HepG2 (cell line): ENCODE measurements at regions not wholly inside any gene's neighbourhood (a gene's known extent, or its start where the extent isn't known, plus 50 kb on each side); places are given as distances from the start of the nearest gene placed in this dataset.

Source experiments
- KLF15 ChIP-seq: sonication (generic); formaldehyde crosslinking; IDR thresholded peaks from 2 replicates; pipeline ENCODE4 v1.8.1; 2023; ENCODE audit warnings: borderline replicate concordance, mild to moderate bottlenecking, inconsistent platforms, missing genetic modification reagents, mixed read lengths
- ZNF891 ChIP-seq: sonication (generic); formaldehyde crosslinking; IDR thresholded peaks from 2 replicates; pipeline ENCODE4 v1.5.0; 2020; ENCODE audit warnings: mild to moderate bottlenecking, missing genetic modification reagents
- TF ChIP-seq, protein P1 (sequence below): IDR thresholded peaks from 2 replicates; pipeline ENCODE4 v1.6.1; 2016; ENCODE audit warnings: mild to moderate bottlenecking
- TF ChIP-seq, protein P2 (sequence below): IDR thresholded peaks from 2 replicates; pipeline ENCODE4 v1.6.1; 2016; ENCODE audit warnings: control low read depth
- TF ChIP-seq, protein P3 (sequence below): sonication (generic); formaldehyde crosslinking; conservative IDR thresholded peaks from 2 replicates; pipeline ENCODE4 v1.4.0; 2020; ENCODE audit warnings: missing genetic modification reagents
- TF ChIP-seq, protein P4 (sequence below): sonication (generic); formaldehyde crosslinking; IDR thresholded peaks from 2 replicates; pipeline ENCODE4 v1.5.0; 2020; ENCODE audit warnings: missing genetic modification reagents, mild to moderate bottlenecking, borderline replicate concordance

DNA sequence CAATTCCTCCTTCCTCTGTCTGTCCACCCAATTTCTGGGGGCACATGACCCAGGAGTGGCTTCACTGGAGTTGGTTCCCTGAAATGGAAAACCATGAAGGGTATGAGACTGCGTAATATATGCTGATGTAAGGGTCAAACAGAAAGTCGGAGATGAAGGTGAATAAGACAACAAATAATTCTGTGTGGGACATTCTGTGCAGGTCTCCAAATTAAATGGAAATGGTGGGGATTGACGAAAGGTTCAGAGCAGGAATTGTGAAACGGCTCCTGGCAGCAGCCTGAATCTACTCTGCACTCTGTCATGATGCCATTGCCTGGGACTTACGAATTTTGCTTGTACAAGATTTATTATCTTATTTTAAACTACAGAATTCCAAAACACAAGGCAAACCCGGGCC is 174.8 kb upstream of the RORA start (continued):
- TF ChIP-seq KLF15 (CRISPR knock-in tag) (no peak), ZNF891 (CRISPR knock-in tag) (no peak)
- TF ChIP-seq, protein P1, sequence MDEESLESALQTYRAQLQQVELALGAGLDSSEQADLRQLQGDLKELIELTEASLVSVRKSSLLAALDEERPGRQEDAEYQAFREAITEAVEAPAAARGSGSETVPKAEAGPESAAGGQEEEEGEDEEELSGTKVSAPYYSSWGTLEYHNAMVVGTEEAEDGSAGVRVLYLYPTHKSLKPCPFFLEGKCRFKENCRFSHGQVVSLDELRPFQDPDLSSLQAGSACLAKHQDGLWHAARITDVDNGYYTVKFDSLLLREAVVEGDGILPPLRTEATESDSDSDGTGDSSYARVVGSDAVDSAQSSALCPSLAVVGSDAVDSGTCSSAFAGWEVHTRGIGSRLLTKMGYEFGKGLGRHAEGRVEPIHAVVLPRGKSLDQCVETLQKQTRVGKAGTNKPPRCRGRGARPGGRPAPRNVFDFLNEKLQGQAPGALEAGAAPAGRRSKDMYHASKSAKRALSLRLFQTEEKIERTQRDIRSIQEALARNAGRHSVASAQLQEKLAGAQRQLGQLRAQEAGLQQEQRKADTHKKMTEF (CRISPR knock-in tag) = no peak
- TF ChIP-seq, protein P2, sequence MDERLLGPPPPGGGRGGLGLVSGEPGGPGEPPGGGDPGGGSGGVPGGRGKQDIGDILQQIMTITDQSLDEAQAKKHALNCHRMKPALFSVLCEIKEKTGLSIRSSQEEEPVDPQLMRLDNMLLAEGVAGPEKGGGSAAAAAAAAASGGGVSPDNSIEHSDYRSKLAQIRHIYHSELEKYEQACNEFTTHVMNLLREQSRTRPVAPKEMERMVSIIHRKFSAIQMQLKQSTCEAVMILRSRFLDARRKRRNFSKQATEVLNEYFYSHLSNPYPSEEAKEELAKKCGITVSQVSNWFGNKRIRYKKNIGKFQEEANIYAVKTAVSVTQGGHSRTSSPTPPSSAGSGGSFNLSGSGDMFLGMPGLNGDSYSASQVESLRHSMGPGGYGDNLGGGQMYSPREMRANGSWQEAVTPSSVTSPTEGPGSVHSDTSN = no peak
- TF ChIP-seq, protein P3, sequence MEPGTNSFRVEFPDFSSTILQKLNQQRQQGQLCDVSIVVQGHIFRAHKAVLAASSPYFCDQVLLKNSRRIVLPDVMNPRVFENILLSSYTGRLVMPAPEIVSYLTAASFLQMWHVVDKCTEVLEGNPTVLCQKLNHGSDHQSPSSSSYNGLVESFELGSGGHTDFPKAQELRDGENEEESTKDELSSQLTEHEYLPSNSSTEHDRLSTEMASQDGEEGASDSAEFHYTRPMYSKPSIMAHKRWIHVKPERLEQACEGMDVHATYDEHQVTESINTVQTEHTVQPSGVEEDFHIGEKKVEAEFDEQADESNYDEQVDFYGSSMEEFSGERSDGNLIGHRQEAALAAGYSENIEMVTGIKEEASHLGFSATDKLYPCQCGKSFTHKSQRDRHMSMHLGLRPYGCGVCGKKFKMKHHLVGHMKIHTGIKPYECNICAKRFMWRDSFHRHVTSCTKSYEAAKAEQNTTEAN = no peak
- TF ChIP-seq, protein P4, sequence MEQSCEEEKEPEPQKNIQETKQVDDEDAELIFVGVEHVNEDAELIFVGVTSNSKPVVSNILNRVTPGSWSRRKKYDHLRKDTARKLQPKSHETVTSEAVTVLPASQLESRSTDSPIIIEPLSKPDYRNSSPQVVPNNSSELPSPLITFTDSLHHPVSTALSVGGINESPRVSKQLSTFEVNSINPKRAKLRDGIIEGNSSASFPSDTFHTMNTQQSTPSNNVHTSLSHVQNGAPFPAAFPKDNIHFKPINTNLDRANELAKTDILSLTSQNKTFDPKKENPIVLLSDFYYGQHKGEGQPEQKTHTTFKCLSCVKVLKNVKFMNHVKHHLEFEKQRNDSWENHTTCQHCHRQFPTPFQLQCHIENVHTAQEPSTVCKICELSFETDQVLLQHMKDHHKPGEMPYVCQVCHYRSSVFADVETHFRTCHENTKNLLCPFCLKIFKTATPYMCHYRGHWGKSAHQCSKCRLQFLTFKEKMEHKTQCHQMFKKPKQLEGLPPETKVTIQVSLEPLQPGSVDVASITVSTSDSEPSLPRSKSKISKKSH (CRISPR knock-in tag) = no peak
